Naive B cell (primary cell): ENCODE measurements at regions not wholly inside any gene's neighbourhood (a gene's known extent, or its start where the extent isn't known, plus 50 kb on each side); places are given as distances from the start of the nearest gene placed in this dataset.

ENCODE experiments used
- ATAC-seq, 2 donors: fragments of 150-1000 bp; cut with Tn5 transposase; 2 replicates each; pipeline ENCODE4 v1.10.0; 2021; ENCODE audit warnings: low read depth in 2 of 2, mild to moderate bottlenecking in 2 of 2, moderate library complexity in 2 of 2
- DNase-seq: peaks from one replicate; pipeline ENCODE4 v3.0.0; 2022
- H3K27ac Mint-ChIP-seq, 6 donors: one replicate each; pipeline ENCODE4 v1.8.0; 2020 to 2022; ENCODE audit warnings: mild to moderate bottlenecking in 6 of 6, mixed read lengths in 6 of 6, moderate library complexity in 5 of 6, inconsistent platforms in 2 of 6
- H3K27me3 Mint-ChIP-seq, 3 donors: one replicate each; pipeline ENCODE4 v1.8.0; 2021 to 2022; ENCODE audit warnings: mixed read lengths in 3 of 3, mild to moderate bottlenecking in 1 of 3
- H3K36me3 Mint-ChIP-seq, 2 donors: one replicate each; pipeline ENCODE4 v1.8.0; 2020 to 2022; ENCODE audit warnings: mixed read lengths in 2 of 2, inconsistent platforms in 1 of 2, mild to moderate bottlenecking in 1 of 2
- H3K4me1 Mint-ChIP-seq, 3 donors: one replicate each; pipeline ENCODE4 v1.8.0; 2020 to 2022; ENCODE audit warnings: mixed read lengths in 3 of 3, inconsistent platforms in 1 of 3, mild to moderate bottlenecking in 1 of 3, moderate library complexity in 1 of 3
- H3K4me3 Mint-ChIP-seq, 8 donors: one replicate each; pipeline ENCODE4 v1.8.0; 2020 to 2022; ENCODE audit warnings: mild to moderate bottlenecking in 8 of 8, mixed read lengths in 8 of 8, moderate library complexity in 8 of 8, inconsistent platforms in 2 of 8
- H3K9me3 Mint-ChIP-seq, 7 donors: one replicate each; pipeline ENCODE4 v1.8.0; 2020 to 2022; ENCODE audit warnings: mixed read lengths in 7 of 7, mild to moderate bottlenecking in 5 of 7, inconsistent platforms in 2 of 7, moderate library complexity in 1 of 7

- no peak for ATAC-seq
- Mint-ChIP-seq H3K36me3 (no peaks in the 10 kb centered on the region), H3K4me1 (no peaks in the 10 kb centered on the region), H3K27ac (no peak overlapping the region), H3K9me3 (peaks cover 0 to 11% (median 5%) of the 10 kb centered on the region in 7 donors), H3K4me3 (no peak overlapping the region), H3K27me3 (peaks cover 0 to 4% (median 0%) of the 10 kb centered on the region in 3 donors)
- no peak for DNase-seq
Observed at GRCh38 chr22:44442186-44442815, 55.7 kb downstream of the RTL6 start.

DNA sequence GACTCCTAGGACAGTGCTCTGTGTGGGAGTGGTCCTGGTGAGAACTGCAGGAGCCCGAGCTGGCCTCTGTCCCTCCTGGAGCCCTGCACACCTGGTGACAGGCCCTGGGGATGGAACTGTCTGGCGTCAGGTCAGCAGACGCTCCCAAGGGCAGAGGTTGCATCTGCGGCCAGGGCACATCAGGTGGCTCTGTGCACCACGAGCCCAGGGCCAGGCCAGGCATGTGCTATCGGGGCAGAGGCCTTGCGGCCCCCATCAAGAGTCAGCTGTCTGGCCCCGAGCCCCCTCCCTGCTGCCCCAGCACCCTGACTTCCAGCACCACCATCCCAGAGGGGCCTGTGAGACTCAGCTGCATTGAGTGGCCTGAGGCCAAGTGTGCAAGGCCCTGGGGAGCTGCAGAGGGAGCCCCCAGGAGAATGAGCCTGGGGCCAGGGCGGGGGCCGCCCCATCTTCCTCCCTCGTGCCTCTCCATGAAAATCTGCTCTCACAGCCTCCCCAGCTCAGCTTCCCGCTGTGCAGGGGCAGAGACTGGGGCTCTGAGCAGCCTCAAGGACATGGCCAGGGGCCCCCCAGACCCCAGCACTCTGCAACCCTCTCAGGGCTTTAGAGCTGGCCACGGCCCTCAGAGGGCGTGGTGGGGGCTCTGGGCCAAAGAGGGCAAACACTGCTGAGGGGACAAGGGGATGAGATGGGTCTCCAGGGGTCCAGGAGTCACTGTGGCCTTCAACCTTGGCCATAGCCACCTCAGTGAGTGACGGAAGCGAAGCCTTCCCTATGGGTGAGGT, 56.4 kb downstream of the RTL6 start:
- Mint-ChIP-seq H3K4me3 (no peak overlapping the region), H3K4me1 (no peaks in the 10 kb centered on the region), H3K9me3 (peaks cover 0 to 9% (median 3%) of the 10 kb centered on the region in 7 donors), H3K27me3 (peaks cover 0 to 4% (median 3%) of the 10 kb centered on the region in 3 donors), H3K27ac (no peak overlapping the region), H3K36me3 (no peaks in the 10 kb centered on the region)
- ATAC-seq: no peak
- DNase-seq: no peak

- peaks cover 0 to 2% (median 0%) of the 10 kb centered on the region in 7 donors for H3K9me3 Mint-ChIP-seq
- H3K27me3 Mint-ChIP-seq: peaks cover 0 to 5% (median 0%) of the 10 kb centered on the region in 3 donors
- H3K4me3 Mint-ChIP-seq: no peak overlapping the region
- no peaks in the 10 kb centered on the region for H3K4me1 Mint-ChIP-seq
- peak overlapping the region in 2 of 6 donors; percentile 28 to 42 for H3K27ac Mint-ChIP-seq
- DNase-seq (no peak), ATAC-seq (no peak)
- no peaks in the 10 kb centered on the region for H3K36me3 Mint-ChIP-seq
Observed at GRCh38 chr22:44440224-44441160, 57.5 kb downstream of the RTL6 start.

DNA sequence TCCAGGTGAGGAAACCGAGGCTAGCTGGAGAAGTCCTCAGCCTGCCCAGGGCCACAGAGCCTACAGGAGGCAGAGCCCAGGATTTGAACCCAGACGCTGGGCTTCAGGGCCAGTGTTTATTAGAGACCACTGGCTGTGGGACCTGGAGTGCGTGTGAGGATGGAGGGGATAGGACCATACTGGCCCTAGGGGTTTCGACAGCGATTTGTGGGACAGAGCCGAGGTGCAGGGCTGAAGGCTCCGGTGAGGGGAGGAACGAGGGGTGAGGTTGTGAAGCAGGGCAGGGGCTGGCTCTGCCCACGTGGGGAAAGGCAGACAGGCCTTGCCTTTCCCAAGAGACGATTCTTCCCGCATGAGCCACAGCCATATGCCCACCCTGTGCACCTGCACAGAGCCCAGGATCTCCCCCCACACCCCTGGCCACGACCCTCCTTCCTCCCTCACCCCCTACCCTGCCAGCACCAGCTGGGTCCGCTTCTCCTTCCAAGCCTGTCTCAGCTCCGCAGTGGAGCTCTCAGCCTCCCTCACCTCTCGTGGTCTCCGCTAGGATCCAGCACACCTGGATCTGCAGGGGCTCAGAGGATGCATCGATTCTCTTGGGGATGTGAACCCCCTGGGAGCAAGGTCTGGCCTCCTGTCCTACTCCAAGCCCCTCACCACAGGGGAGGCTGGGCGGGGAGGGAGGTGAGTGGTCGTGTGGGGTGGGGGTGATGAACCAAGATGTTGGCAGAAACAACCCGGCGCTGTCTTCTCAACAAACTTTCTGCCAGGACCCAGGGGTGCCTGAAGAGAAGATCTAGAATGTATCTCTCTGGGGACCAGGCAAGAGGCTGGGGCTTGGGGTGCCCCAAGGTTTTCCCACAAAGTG, 58.4 kb downstream of the RTL6 start:
- Mint-ChIP-seq H3K9me3 (peaks cover 0 to 2% (median 0%) of the 10 kb centered on the region in 7 donors), H3K27me3 (peaks cover 0 to 5% (median 0%) of the 10 kb centered on the region in 3 donors), H3K36me3 (no peaks in the 10 kb centered on the region), H3K4me3 (no peak overlapping the region), H3K4me1 (no peaks in the 10 kb centered on the region), H3K27ac (peak overlapping the region in 1 of 6 donors; percentile 42)
- no peak for ATAC-seq
- no peak for DNase-seq

DNA sequence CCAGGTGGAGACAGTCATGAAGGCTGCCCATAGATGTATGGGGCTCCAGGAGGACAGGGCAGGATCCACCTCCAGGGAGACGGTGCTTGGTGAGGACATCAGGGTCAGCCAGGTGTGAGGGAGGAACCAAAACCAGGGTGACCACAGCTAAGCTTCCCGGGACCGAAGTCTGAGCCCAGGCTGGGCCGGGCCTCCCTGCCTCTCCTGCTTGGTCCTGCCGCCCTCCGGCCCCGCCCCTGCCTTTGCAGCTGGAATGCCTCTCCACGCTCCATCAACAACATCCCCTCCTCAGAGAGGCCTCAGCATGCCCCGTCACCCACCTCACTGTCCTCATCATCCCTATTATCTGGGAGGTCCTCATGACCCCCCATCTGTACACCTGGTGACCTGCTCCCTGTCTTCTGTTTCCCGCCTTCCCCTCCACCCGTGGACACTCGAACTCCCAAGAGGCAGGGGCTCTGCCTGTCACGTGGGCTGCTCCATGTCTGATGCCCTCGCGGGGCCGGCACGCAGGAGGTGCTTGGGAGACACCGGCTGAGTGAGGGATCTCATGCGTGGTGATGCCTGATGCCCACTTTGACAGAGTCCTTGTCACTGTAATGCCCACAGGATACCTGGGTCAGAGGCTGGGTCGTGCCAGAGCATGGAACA, 59.4 kb downstream of the RTL6 start:
- peaks cover 0 to 2% (median 0%) of the 10 kb centered on the region in 7 donors for H3K9me3 Mint-ChIP-seq
- H3K4me3 Mint-ChIP-seq: peak overlapping the region in 1 of 8 donors; percentile 80
- ATAC-seq (no peak), DNase-seq (no peak)
- H3K4me1 Mint-ChIP-seq: no peaks in the 10 kb centered on the region
- H3K27me3 Mint-ChIP-seq: peaks cover 0 to 11% (median 0%) of the 10 kb centered on the region in 3 donors
- H3K36me3 Mint-ChIP-seq: no peaks in the 10 kb centered on the region
- H3K27ac Mint-ChIP-seq: no peak overlapping the region

DNA sequence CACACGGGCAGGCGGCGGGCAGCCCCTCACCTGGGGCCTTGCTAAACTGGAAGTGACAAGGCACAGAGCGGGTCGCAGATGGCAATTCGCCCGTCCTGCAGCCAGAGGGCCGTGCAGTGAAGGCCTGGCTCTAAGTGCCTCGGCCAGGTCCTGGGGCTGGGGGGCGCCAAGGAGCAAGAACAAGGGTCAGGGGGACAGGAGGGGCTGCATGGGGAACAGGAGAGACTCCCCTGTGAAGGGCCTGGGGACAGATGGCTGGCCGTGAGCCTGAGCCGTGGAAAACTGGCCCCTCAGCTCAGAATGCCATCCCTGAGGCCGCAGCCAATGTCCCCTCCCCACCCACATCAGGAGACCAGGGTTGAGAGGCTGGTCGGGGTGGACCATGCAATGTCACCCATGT, 60.0 kb downstream of the RTL6 start:
- peaks cover 0 to 2% (median 0%) of the 10 kb centered on the region in 7 donors for H3K9me3 Mint-ChIP-seq
- no peak overlapping the region for H3K27ac Mint-ChIP-seq
- ATAC-seq (no peak), DNase-seq (no peak)
- H3K4me3 Mint-ChIP-seq: no peak overlapping the region
- H3K27me3 Mint-ChIP-seq: peaks cover 0 to 11% (median 0%) of the 10 kb centered on the region in 3 donors
- no peaks in the 10 kb centered on the region for H3K36me3 Mint-ChIP-seq
- H3K4me1 Mint-ChIP-seq: no peaks in the 10 kb centered on the region

DNA sequence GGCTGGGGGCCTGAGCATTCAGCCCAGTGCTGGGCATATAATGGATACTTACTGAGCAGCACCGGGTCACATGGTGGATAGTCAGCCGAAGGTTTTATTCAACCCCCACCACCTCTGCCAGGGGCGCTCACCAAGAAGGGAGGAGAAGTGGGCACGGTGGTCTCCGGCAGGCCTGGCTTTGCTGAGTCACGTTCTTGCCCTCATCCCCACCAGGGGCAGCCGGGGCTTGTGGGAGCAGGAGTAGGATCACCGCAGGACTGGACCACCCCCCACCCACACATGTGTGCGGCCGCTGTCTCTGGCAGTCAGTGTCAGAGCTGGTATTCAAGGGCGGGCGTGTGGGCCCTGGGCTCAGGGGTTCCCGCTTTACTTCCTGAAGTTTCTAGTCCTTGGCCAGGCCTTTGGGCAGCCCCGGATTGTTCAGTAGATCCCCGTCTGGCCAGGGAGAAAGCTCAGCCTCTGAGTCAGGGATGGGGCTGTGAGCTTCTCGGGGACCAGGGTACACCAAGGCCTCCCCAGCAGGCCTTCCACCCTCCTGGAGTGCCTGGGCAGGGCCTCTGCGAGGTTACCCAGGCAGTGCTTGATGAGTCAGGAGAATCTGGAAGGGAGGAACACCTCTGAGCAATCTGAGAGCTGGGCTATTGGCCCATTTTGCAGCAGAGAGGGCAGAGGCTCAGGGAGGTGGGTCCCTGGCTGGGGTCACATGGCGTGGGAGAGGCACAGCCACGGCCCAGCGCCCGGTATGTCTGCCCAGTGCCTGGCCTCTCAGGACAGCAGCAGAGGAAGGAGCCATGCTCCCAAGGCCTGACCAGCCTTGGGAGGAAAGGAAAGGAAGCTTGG, 60.6 kb downstream of the RTL6 start:
- Mint-ChIP-seq H3K27ac (no peak overlapping the region), H3K36me3 (no peaks in the 10 kb centered on the region), H3K9me3 (peaks cover 0 to 2% (median 0%) of the 10 kb centered on the region in 7 donors), H3K27me3 (peaks cover 0 to 11% (median 0%) of the 10 kb centered on the region in 3 donors), H3K4me3 (no peak overlapping the region), H3K4me1 (no peaks in the 10 kb centered on the region)
- DNase-seq (no peak), ATAC-seq (no peak)

- H3K27me3 Mint-ChIP-seq: peaks cover 0 to 11% (median 0%) of the 10 kb centered on the region in 3 donors
- H3K27ac Mint-ChIP-seq: no peak overlapping the region
- ATAC-seq: no peak
- no peaks in the 10 kb centered on the region for H3K4me1 Mint-ChIP-seq
- H3K4me3 Mint-ChIP-seq: no peak overlapping the region
- H3K9me3 Mint-ChIP-seq: peaks cover 0 to 2% (median 0%) of the 10 kb centered on the region in 7 donors
- no peaks in the 10 kb centered on the region for H3K36me3 Mint-ChIP-seq
- DNase-seq: no peak
Observed at GRCh38 chr22:44436736-44437135, 61.3 kb downstream of the RTL6 start.

DNA sequence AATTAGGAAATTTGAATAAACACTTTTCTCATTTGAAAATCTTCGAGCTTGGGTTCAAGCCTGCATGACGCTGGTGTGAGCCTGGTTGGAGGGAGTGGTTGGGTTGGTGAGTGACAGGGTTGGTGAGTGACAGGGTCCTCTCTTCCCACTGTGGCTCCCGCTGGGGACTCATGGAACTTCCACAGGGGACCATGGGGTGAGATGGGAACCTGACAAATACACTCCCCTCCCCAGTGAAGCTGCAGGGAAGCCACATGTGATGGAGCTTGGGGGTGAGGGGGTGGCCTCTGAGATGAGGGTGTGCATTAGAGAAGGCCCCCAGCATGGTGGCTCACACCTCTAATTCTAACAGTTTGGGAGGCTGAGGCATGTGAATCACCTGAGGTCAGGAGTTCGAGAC, 66.8 kb downstream of the RTL6 start:
- no peak overlapping the region for H3K27ac Mint-ChIP-seq
- no peak for ATAC-seq
- H3K36me3 Mint-ChIP-seq: no peaks in the 10 kb centered on the region
- H3K9me3 Mint-ChIP-seq: no peaks in the 10 kb centered on the region
- no peak for DNase-seq
- H3K27me3 Mint-ChIP-seq: peaks cover 0 to 24% (median 22%) of the 10 kb centered on the region in 3 donors
- no peaks in the 10 kb centered on the region for H3K4me1 Mint-ChIP-seq
- no peak overlapping the region for H3K4me3 Mint-ChIP-seq

DNA sequence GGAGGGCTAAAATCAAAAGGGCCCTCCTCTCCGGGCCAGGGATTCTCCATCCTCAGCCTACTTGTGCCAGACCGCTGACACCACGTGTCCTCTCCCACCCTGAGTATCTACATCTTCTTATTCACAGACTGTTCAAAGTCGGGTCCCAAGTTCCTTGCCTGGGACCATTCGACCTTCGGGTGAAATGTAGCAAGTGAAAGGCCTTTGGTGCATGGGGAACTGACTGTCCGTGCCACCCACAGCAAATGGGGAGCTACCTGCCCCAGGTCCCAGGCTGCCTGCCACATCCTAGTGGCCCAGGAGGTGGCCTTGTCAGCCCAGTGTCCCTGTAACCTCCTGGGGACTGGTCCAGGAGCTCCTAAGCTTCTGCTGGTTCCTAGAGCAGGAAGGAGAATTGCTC, 67.3 kb downstream of the RTL6 start:
- H3K27ac Mint-ChIP-seq: no peak overlapping the region
- no peaks in the 10 kb centered on the region for H3K9me3 Mint-ChIP-seq
- ATAC-seq (no peak), DNase-seq (no peak)
- peaks cover 0 to 24% (median 22%) of the 10 kb centered on the region in 3 donors for H3K27me3 Mint-ChIP-seq
- no peaks in the 10 kb centered on the region for H3K36me3 Mint-ChIP-seq
- H3K4me1 Mint-ChIP-seq: no peaks in the 10 kb centered on the region
- H3K4me3 Mint-ChIP-seq: no peak overlapping the region

DNA sequence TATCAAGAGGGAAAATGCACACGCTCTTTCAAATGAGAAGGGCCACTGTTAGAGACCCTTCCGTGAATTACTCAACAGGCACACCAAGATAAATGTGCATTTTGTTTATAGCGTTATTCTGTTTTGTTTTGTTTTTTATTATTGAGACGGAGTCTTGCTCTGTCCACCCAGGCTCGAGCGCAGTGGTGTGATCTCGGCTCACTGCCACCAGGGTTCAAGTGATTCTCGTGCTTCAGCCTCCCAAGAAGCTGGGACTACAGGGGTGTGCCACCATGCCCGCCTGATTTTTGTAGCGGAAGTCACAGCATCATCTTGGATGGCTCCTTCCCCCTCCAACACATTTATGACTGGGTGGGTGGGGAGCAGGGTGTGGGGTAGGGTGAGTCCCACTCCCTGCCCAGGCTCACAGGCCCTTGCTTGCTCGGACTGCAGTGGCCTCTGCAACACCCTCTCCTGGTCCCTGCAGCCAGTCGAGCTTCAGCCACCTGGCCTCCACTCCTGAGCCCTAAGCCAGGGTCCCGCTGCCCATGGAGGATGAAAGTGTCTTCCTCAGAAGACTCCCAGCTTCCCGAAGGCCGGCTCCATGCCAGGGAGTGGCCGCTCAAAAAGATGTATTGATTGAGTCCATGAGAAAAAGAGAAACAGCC, 68.0 kb downstream of the RTL6 start:
- no peaks in the 10 kb centered on the region for H3K36me3 Mint-ChIP-seq
- H3K9me3 Mint-ChIP-seq: no peaks in the 10 kb centered on the region
- H3K27ac Mint-ChIP-seq: peak overlapping the region in 1 of 6 donors; percentile 16
- H3K4me3 Mint-ChIP-seq: no peak overlapping the region
- no peaks in the 10 kb centered on the region for H3K4me1 Mint-ChIP-seq
- ATAC-seq (no peak), DNase-seq (no peak)
- H3K27me3 Mint-ChIP-seq: peaks cover 0 to 29% (median 22%) of the 10 kb centered on the region in 3 donors
